Stomach (tissue), 8 donors: ENCODE measurements at regions not wholly inside any gene's neighbourhood (a gene's known extent, or its start where the extent isn't known, plus 50 kb on each side); places are given as distances from the start of the nearest gene placed in this dataset.

Experiments used
- DNase-seq, 2 donors: peaks; one replicate each; pipeline versions ENCODE4 v3.0.0 to v3.0.0-alpha.2; 2013 to 2019
- H3K27ac ChIP-seq, 5 donors: fragments of 200-600 bp in 4 of 5; sonication (generic) in 4 of 5; one replicate each; pipeline ENCODE4 v1.5.1; 2013 to 2019; ENCODE audit warnings: mild to moderate bottlenecking in 1 of 5, moderate library complexity in 1 of 5
- H3K27me3 ChIP-seq, 3 donors: fragments of 200-600 bp; sonication (generic); one replicate each; pipeline ENCODE4 v1.5.1; 2017 to 2019; ENCODE audit warnings: mixed run types in 1 of 3
- H3K36me3 ChIP-seq, 4 donors: fragments of 200-600 bp; sonication (generic); 1 replicate in 3 of 4; 2 replicates in 1 of 4; pipeline ENCODE4 v1.5.1; 2016 to 2019
- H3K4me1 ChIP-seq, 4 donors: fragments of 200-600 bp; sonication (generic); one replicate each; pipeline ENCODE4 v1.5.1; 2016 to 2019
- H3K4me3 ChIP-seq, 4 donors: fragments of 200-600 bp; sonication (generic) in 3 of 4; one replicate each; pipeline ENCODE4 v1.5.1; 2016 to 2019; ENCODE audit warnings: mild to moderate bottlenecking in 1 of 4
- H3K9me3 ChIP-seq, 4 donors: fragments of 200-600 bp; sonication (generic); one replicate each; pipeline ENCODE4 v1.5.1; 2016 to 2019
- EP300 ChIP-seq: sonication (generic); formaldehyde crosslinking; IDR thresholded peaks from one replicate; pipeline ENCODE4 v1.6.1; 2017; ENCODE audit warnings: antibody characterized with exemption
- POLR2A ChIP-seq, 4 donors: fragments of 450-650 bp; IDR thresholded peaks; one replicate each; pipeline ENCODE4 v1.6.1; 2016; ENCODE audit warnings: antibody characterized with exemption in 4 of 4, control low read depth in 2 of 4, mild to moderate bottlenecking in 1 of 4, moderate library complexity in 1 of 4
- POLR2AphosphoS5 ChIP-seq, 3 donors: sonication (generic); formaldehyde crosslinking; IDR thresholded peaks; one replicate each; pipeline ENCODE4 v1.6.1; 2016; ENCODE audit warnings: antibody characterized with exemption in 3 of 3
- WGBS, 5 donors: extraction: QIAGEN DNeasy Blood & Tissue Kit in 3 of 5; methylation state at CpG; one replicate each; pipeline versions ENCODE4 v1.1.5 to v1.1.7; 2013 to 2018; 5-methylcytosine and 5-hydroxymethylcytosine counted together
- intact Hi-C: fragments of 100-400 bp; cut with DNase I; formaldehyde crosslinking; loops from one replicate; pipeline ENCODE4 v1.15.1; 2023; ENCODE audit warnings: low total_unique reads
- TF ChIP-seq, protein P1 (sequence below), 7 experiments: fragments of 450-650 bp in 4 of 7; fragments of 200-600 bp in 3 of 7; sonication (generic) in 3 of 7; IDR thresholded peaks; one replicate each; pipeline ENCODE4 v1.5.1; 2016 to 2019; ENCODE audit warnings: antibody characterized with exemption in 7 of 7, control low read depth in 2 of 7, mild to moderate bottlenecking in 1 of 7
- donor health status: healthy with polysubstance abuse.
- donor health status: Bipolar disorder and iron deficiency.
- donor health status: healthy.

DNA sequence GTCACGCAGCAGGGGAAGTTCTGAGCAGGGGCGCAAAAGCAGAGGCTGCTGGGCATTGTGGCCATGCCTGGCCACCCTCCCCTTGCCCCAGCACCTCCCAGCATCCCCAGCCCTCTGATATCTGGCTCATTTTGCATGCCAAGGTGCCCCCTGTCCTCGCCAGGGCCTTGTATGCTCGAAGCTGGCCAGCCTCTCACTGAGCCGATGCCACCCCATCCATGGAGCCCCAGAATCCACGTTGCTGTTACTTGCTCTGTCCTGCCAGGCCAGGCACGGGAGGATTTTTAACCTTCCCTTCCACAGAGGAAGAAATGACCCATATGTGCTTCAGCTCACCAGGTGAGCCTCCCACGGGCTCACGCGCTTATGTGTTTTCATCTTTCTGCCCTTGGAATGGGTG, 413.4 kb downstream of the BCL11B start:
- Histone ChIP-seq H3K27me3 (peaks cover 0 to 27% (median 0%) of the 10 kb centered on the region in 3 donors), H3K9me3 (no peaks in the 10 kb centered on the region), H3K4me3 (no peak overlapping the region), H3K4me1 (no peaks in the 10 kb centered on the region), H3K27ac (no peak overlapping the region), H3K36me3 (no peaks in the 10 kb centered on the region)
- TF ChIP-seq POLR2AphosphoS5 (IDR thresholded peaks at IDR 0.05) (no peak), POLR2A (IDR thresholded peaks at IDR 0.05) (no peak), EP300 (no peak)
- TF ChIP-seq, protein P1, sequence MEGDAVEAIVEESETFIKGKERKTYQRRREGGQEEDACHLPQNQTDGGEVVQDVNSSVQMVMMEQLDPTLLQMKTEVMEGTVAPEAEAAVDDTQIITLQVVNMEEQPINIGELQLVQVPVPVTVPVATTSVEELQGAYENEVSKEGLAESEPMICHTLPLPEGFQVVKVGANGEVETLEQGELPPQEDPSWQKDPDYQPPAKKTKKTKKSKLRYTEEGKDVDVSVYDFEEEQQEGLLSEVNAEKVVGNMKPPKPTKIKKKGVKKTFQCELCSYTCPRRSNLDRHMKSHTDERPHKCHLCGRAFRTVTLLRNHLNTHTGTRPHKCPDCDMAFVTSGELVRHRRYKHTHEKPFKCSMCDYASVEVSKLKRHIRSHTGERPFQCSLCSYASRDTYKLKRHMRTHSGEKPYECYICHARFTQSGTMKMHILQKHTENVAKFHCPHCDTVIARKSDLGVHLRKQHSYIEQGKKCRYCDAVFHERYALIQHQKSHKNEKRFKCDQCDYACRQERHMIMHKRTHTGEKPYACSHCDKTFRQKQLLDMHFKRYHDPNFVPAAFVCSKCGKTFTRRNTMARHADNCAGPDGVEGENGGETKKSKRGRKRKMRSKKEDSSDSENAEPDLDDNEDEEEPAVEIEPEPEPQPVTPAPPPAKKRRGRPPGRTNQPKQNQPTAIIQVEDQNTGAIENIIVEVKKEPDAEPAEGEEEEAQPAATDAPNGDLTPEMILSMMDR (IDR thresholded peaks at IDR 0.05), result no peak
- WGBS, 5 donors, result 78 to 91% (median 85%) methylated on average over 10 of the region's 10 CpGs
- DNase-seq, result no peak
- intact Hi-C loops, result no loop called here

DNA sequence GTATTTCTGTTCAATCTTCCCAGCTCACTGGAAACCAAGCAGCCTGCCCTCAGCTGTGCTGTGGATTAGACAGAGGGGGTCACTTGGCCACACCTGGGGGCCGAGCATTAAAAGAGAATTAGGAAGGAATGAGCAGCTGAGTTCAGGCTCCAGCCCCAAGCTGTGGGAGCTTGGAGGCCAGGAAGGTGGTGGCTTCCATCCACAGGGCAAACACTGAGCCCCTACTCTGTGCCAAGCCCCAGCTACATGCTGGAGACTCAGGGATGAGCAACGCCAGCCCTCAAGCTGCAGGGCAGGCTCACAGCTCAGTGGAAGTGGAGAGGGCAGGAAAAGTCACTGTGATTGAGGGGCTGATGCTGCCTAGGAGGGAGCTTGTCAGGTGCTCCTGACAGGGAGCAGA, 412.7 kb downstream of the BCL11B start:
- Histone ChIP-seq H3K4me3 (no peak overlapping the region), H3K27ac (no peak overlapping the region), H3K4me1 (no peaks in the 10 kb centered on the region), H3K36me3 (no peaks in the 10 kb centered on the region), H3K27me3 (peaks cover 0 to 20% (median 0%) of the 10 kb centered on the region in 3 donors), H3K9me3 (no peaks in the 10 kb centered on the region)
- 57 to 79% (median 75%) methylated on average over 2 of the region's 2 CpGs for WGBS, 5 donors
- intact Hi-C loops, result no loop called here
- TF ChIP-seq POLR2A (IDR thresholded peaks at IDR 0.05), result no peak
- TF ChIP-seq EP300, result no peak
- TF ChIP-seq, protein P1 (IDR thresholded peaks at IDR 0.05), result no peak
- TF ChIP-seq POLR2AphosphoS5 (IDR thresholded peaks at IDR 0.05), result no peak
- DNase-seq, result no peak

DNA sequence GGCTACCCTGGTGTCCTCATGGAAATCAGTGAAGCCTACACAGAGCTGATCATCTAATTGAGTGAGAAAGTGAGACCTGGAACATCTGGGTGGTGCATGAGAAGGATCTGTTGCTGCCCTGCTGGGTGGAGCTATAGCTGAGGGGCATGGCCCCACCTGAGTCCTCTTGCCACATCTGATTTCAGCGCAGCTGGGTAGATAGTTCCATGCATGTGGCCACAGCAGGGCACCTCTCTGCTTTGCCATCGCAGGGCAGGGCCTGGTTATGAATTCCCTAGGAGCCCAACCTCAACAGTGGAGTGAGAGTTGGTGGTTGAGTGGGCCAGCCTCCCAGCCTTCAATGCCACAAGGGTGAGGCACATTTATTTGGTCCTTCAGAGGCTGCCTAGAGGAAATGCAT, 407.8 kb downstream of the BCL11B start:
- H3K4me1 ChIP-seq, result no peaks in the 10 kb centered on the region
- WGBS, 5 donors, result 75 to 94% (median 93%) methylated on average over 2 of the region's 2 CpGs
- no peak overlapping the region for H3K4me3 ChIP-seq
- peaks cover 0 to 2% (median 0%) of the 10 kb centered on the region in 3 donors for H3K27me3 ChIP-seq
- no peaks in the 10 kb centered on the region for H3K36me3 ChIP-seq
- no peaks in the 10 kb centered on the region for H3K9me3 ChIP-seq
- intact Hi-C loops, result no loop called here
- H3K27ac ChIP-seq, result no peak overlapping the region
- no peak for TF ChIP-seq POLR2AphosphoS5 (IDR thresholded peaks at IDR 0.05)
- TF ChIP-seq EP300, result no peak
- TF ChIP-seq, protein P1 (IDR thresholded peaks at IDR 0.05), result no peak
- TF ChIP-seq POLR2A (IDR thresholded peaks at IDR 0.05), result no peak
- no peak for DNase-seq

DNA sequence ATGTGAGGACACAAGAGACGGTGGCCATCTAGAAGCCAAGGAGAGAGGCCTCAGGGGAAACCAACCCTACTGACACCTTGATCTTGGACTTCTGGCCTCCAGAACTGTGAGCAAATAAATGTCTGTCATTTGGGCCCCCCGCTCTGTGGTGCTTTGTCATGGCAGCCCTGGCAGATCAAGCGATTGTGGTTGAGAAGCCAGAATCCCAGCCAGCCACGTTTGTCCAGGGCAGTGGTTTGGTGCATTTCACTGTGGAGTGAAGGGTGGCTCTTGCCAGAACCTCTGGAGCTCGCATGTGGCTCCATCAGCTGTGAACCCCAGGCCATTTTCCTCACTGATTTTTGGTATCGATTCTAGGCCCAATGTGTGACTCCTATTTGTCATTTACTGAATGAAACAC, 404.9 kb downstream of the BCL11B start:
- Histone ChIP-seq H3K4me3 (no peak overlapping the region), H3K9me3 (no peaks in the 10 kb centered on the region), H3K36me3 (no peaks in the 10 kb centered on the region), H3K27me3 (no peaks in the 10 kb centered on the region), H3K27ac (no peak overlapping the region), H3K4me1 (no peaks in the 10 kb centered on the region)
- intact Hi-C loops, result no loop called here
- WGBS, 5 donors, result 83 to 90% (median 87%) methylated on average over 6 of the region's 6 CpGs
- TF ChIP-seq, protein P1 (IDR thresholded peaks at IDR 0.05), result no peak
- TF ChIP-seq EP300 (no peak), POLR2AphosphoS5 (IDR thresholded peaks at IDR 0.05) (no peak), POLR2A (IDR thresholded peaks at IDR 0.05) (no peak)
- no peak for DNase-seq
